HUDEP-2 (cell line): ENCODE measurements at regions not wholly inside any gene's neighbourhood (a gene's known extent, or its start where the extent isn't known, plus 50 kb on each side); places are given as distances from the start of the nearest gene placed in this dataset.

Experiments
- DNase-seq, 76 experiments: peaks; one replicate each; lab custom pipeline; 2025; ENCODE audit not compliant: unreplicated experiment in 76 of 76; lab: John Stamatoyannopoulos, UW

GRCh38 chr7:142314281-142314680 is 56.4 kb upstream of the PRSS58 start:
- DNase-seq: no peak

- no peak for DNase-seq
These were observed 55.7 kb upstream of the PRSS58 start for GRCh38 chr7:142313528-142313927.

- DNase-seq: no peak
These were observed 54.0 kb upstream of the PRSS58 start for GRCh38 chr7:142311876-142312275.

- DNase-seq: no peak
These were observed 51.1 kb upstream of the PRSS58 start for GRCh38 chr7:142308918-142309317.

GRCh38 chr7:142308326-142308725 is 50.5 kb upstream of the PRSS58 start:
- DNase-seq: no peak
